Endothelial cell of umbilical vein (primary cell): ENCODE measurements at regions not wholly inside any gene's neighbourhood (a gene's known extent, or its start where the extent isn't known, plus 50 kb on each side); places are given as distances from the start of the nearest gene placed in this dataset.

ENCODE experiments used
- CTCF ChIP-seq, 2 donors: IDR thresholded peaks; 1 replicate in 1 of 2; 2 replicates in 1 of 2; pipeline ENCODE4 v1.5.1; 2011; ENCODE audit warnings: low read length in 2 of 2, mild to moderate bottlenecking in 2 of 2, moderate library complexity in 2 of 2, control low read depth in 1 of 2, inconsistent platforms in 1 of 2, low read depth in 1 of 2; ENCODE audit not compliant: insufficient read depth in 1 of 2; ENCODE audit errors: extremely low read depth in 1 of 2
- EZH2 ChIP-seq: IDR thresholded peaks from 2 replicates; pipeline ENCODE4 v1.6.1; 2012; ENCODE audit warnings: borderline replicate concordance, low read depth, mild to moderate bottlenecking, moderate library complexity, low read length, inconsistent platforms; ENCODE audit not compliant: severe bottlenecking
- FOS ChIP-seq: IDR thresholded peaks from 2 replicates; pipeline ENCODE4 v1.6.1; 2011; ENCODE audit warnings: mild to moderate bottlenecking, low read length, moderate library complexity, borderline replicate concordance; ENCODE audit not compliant: insufficient read depth
- GATA2 ChIP-seq: IDR thresholded peaks from 2 replicates; pipeline ENCODE4 v1.7.0; 2011; ENCODE audit warnings: low read depth, mild to moderate bottlenecking, moderate library complexity, mixed read lengths, low read length; ENCODE audit not compliant: insufficient read length, insufficient read depth
- MAX ChIP-seq: IDR thresholded peaks from 2 replicates; pipeline ENCODE4 v1.6.1; 2011; ENCODE audit not compliant: insufficient read depth, insufficient read length
- MYC ChIP-seq: IDR thresholded peaks from one replicate; pipeline ENCODE4 v1.6.1; 2011; ENCODE audit warnings: mild to moderate bottlenecking, low read depth, low read length
- POLR2A ChIP-seq: IDR thresholded peaks from 2 replicates; pipeline ENCODE4 v1.6.1; 2012; ENCODE audit warnings: low read depth, mild to moderate bottlenecking, control low read depth, low read length
- POLR2AphosphoS5 ChIP-seq: IDR thresholded peaks from 2 replicates; pipeline ENCODE4 v1.6.1; 2012; ENCODE audit warnings: low read depth, mild to moderate bottlenecking, control low read depth, low read length, moderate library complexity; ENCODE audit not compliant: insufficient read depth

GRCh38 chr2:22854588-22854987 lies 530.4 kb upstream of the KLHL29 start:
- TF ChIP-seq CTCF (IDR thresholded peaks at IDR 0.05; ENCODE audit: extremely low read depth in 1 of 2, insufficient read depth in 1 of 2, low read depth in 1 of 2, low read length in 2 of 2) (no peak), MAX (no peak), POLR2AphosphoS5 (no peak), EZH2 (no peak), FOS (no peak), POLR2A (no peak), GATA2 (no peak), MYC (no peak)
